GM12878 (cell line): ENCODE measurements at regions not wholly inside any gene's neighbourhood (a gene's known extent, or its start where the extent isn't known, plus 50 kb on each side); places are given as distances from the start of the nearest gene placed in this dataset.
"Not testable (repeated sequence)": the region's sequence is repeated elsewhere in the genome, so short reads cannot be mapped to it uniquely, and the experiment has no call there.

Source experiments
- ATAC-seq: fragments of 200-7000 bp; cut with Tn5 transposase; 3 replicates; pipeline ENCODE4 v1.9.1; 2020; ENCODE audit warnings: mild to moderate bottlenecking, moderate library complexity
- BruUV-seq: library from RNA; stranded (reverse); fragments of 400-500 nt; replicated peaks from 2 replicates; lab custom pipeline; 2021; lab: Mats Ljungman, UMichigan
- CTCF ChIA-PET: fragments of 300-600 bp; sonication (Branson Sonifier 250); formaldehyde crosslinking; extraction: SDS; loops from one replicate; lab custom pipeline; 2021; ENCODE audit warnings: inconsistent platforms; lab: Yijun Ruan, JAX
- POLR2A ChIA-PET: fragments of 350-600 bp; formaldehyde crosslinking; extraction: SDS; loops from one replicate; lab custom pipeline; 2021; ENCODE audit warnings: inconsistent platforms; lab: Charles Lee
- RAD21 ChIA-PET: fragments of 300-600 bp; sonication (Branson Sonifier 250); formaldehyde crosslinking; loops from one replicate; lab custom pipeline; 2023; ENCODE audit warnings: antibody characterized with exemption; ENCODE audit not compliant: unreplicated experiment; lab: Charles Lee
- SMC1A ChIA-PET: fragments of 300-600 bp; sonication (Branson Sonifier 250); formaldehyde crosslinking; loops from one replicate; lab custom pipeline; 2023; ENCODE audit not compliant: unreplicated experiment, uncharacterized antibody; lab: Charles Lee
- DNase-seq: peaks from one replicate; pipeline ENCODE4 v3.0.0-alpha.2; 2011; ENCODE audit warnings: low read depth, low spot score
- FAIRE-seq: peaks from 3 replicates; lab custom pipeline; 2011; peaks lifted over from hg19 to GRCh38; lab: Jason Lieb, UNC
- H2AFZ ChIP-seq: 2 replicates; pipeline ENCODE4 v1.6.0; 2011; ENCODE audit warnings: low read depth, low read length, control low read depth; ENCODE audit not compliant: control insufficient read depth
- H3K27ac ChIP-seq: 2 replicates; pipeline ENCODE4 v1.5.1; 2011; ENCODE audit warnings: control low read depth; ENCODE audit not compliant: control insufficient read depth, insufficient read depth
- H3K27me3 ChIP-seq, 2 experiments: replicated peaks in 1 of 2; 2 replicates each; pipeline versions ENCODE4 v1.6.0 to v1.6.1; 2011; ENCODE audit warnings: low read length in 1 of 2; ENCODE audit not compliant: control insufficient read depth in 2 of 2, insufficient read depth in 2 of 2
- H3K36me3 ChIP-seq, 2 experiments: 2 replicates each; pipeline ENCODE4 v1.5.1; 2011; ENCODE audit warnings: low read length in 1 of 2; ENCODE audit not compliant: control insufficient read depth in 2 of 2, insufficient read depth in 2 of 2
- H3K4me1 ChIP-seq: 2 replicates; pipeline ENCODE4 v1.6.1; 2011; ENCODE audit warnings: mild to moderate bottlenecking, low read length, moderate library complexity, mixed read lengths; ENCODE audit not compliant: control insufficient read depth, insufficient read depth
- H3K4me2 ChIP-seq: 2 replicates; pipeline ENCODE4 v1.6.0; 2011; ENCODE audit warnings: control low read depth; ENCODE audit not compliant: control insufficient read depth, insufficient read depth
- H3K4me3 ChIP-seq: fragments of 200-600 bp; sonication (generic); 2 replicates; pipeline ENCODE4 v1.5.1; 2016
- H3K79me2 ChIP-seq: 2 replicates; pipeline ENCODE4 v1.6.0; 2011; ENCODE audit warnings: low read length; ENCODE audit not compliant: control insufficient read depth, insufficient read depth
- H3K9ac ChIP-seq: 2 replicates; pipeline ENCODE4 v1.8.0; 2011; ENCODE audit warnings: low read length, control low read depth, mixed read lengths; ENCODE audit not compliant: control insufficient read depth, insufficient read depth
- H3K9me3 ChIP-seq: replicated peaks from 3 replicates; pipeline ENCODE4 v1.5.1; 2011; ENCODE audit warnings: mild to moderate bottlenecking, low read length; ENCODE audit not compliant: control insufficient read depth, insufficient read depth
- H4K20me1 ChIP-seq: 2 replicates; pipeline ENCODE4 v1.6.0; 2011; ENCODE audit not compliant: control insufficient read depth, insufficient read depth
- CREB1 ChIP-seq: IDR thresholded peaks from 2 replicates; pipeline ENCODE4 v1.6.1; 2012; ENCODE audit warnings: low read depth, mild to moderate bottlenecking, inconsistent platforms
- CREM ChIP-seq: IDR thresholded peaks from 2 replicates; pipeline ENCODE4 v1.6.1; 2014; ENCODE audit warnings: antibody characterized with exemption, low read depth
- IKZF2 ChIP-seq, 2 experiments: fragments of 450-650 bp; IDR thresholded peaks; 2 replicates each; pipeline ENCODE4 v1.6.1; 2017; ENCODE audit warnings: mild to moderate bottlenecking in 2 of 2, moderate library complexity in 2 of 2
- KAT2A ChIP-seq: conservative IDR thresholded peaks from 2 replicates; pipeline ENCODE4 v1.6.1; 2011; ENCODE audit warnings: low read depth, low read length; ENCODE audit not compliant: control insufficient read depth
- POLR2AphosphoS2 ChIP-seq: IDR thresholded peaks from 2 replicates; pipeline ENCODE4 v1.6.1; 2011; ENCODE audit warnings: low read depth, mild to moderate bottlenecking, low read length, improper control_type of control experiment, moderate library complexity
- POLR2AphosphoS5 ChIP-seq: IDR thresholded peaks from 2 replicates; pipeline ENCODE4 v1.6.1; 2011; ENCODE audit warnings: mild to moderate bottlenecking, low read length, inconsistent platforms
- SIN3A ChIP-seq: IDR thresholded peaks from 2 replicates; pipeline ENCODE4 v1.6.1; 2012; ENCODE audit warnings: low read depth, low read length, improper control_type of control experiment
- ZNF384 ChIP-seq: IDR thresholded peaks from 2 replicates; pipeline ENCODE4 v1.6.1; 2012; ENCODE audit warnings: low read depth, mild to moderate bottlenecking, low read length, improper control_type of control experiment, borderline replicate concordance
- WGBS: methylation state at CpG from one replicate; pipeline ENCODE4 v1.1.6; 2016; ENCODE audit warnings: low lambda C conversion rate; ENCODE audit not compliant: insufficient replicate concordance, insufficient coverage; ENCODE audit errors: missing lambda C conversion rate; 5-methylcytosine and 5-hydroxymethylcytosine counted together
- in situ Hi-C: fragments of 300-500 bp; cut with MboI; formaldehyde crosslinking; loops from 9 replicates; pipeline ENCODE4 v1.14.3; 2018; ENCODE audit warnings: mixed read lengths
- intact Hi-C: fragments of 100-400 bp; cut with micrococcal nuclease; formaldehyde crosslinking; loops from one replicate; pipeline ENCODE4 v1.14.2; 2022; ENCODE audit not compliant: unreplicated experiment

DNA sequence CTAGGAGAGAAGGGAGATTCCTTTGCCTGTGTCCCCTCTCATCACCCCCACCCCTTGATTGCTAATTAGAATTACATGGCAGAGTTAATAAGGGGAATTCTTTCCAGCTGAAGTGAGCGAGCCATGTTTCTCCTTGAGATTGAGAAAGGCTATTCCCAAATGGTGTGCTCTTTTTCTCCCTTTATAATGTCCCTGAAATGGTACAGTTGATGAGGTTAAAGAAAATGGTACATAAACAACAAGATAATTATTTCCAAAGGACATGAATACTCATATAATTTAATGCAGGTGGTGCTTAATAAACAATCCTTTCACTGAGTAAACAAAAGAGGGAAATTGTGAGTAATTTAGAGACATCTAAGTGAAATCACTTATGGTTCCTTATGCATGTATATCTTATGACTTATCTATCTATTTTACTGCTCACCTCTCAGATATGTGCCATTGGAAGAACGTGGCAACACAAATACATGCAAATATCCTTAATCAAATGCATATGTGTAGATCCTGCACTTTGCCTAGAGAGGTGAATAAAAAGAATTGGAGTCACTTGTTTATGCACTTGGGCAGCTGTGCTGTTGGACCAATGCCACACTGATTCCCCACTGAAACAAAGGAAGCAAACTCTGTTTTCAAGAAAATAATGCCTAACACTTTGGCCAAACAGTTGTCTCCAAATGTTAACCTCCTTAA lies 106.6 kb upstream of the WDR44 start:
- Histone ChIP-seq H4K20me1 (no peaks in the 10 kb centered on the region), H3K9me3 (no peaks in the 10 kb centered on the region), H3K27ac (no peak overlapping the region), H3K79me2 (no peaks in the 10 kb centered on the region), H2AFZ (no peak overlapping the region), H3K36me3 (no peaks in the 10 kb centered on the region), H3K27me3 (no peaks in the 10 kb centered on the region), H3K4me2 (no peak overlapping the region), H3K9ac (no peak overlapping the region), H3K4me1 (no peaks in the 10 kb centered on the region), H3K4me3 (no peak overlapping the region)
- ChIA-PET POLR2A (no interaction called here), RAD21 (no interaction called here), SMC1A (interaction anchor here (0.6 kb wide), 1 partner anchor 71 kb away, joined by 3 read pairs; no protein-coding TSS in a partner anchor), CTCF (no interaction called here)
- FAIRE-seq = no peak
- no peak for ATAC-seq
- in situ Hi-C loops (no loop called here), intact Hi-C loops (no loop called here)
- TF ChIP-seq IKZF2 (IDR thresholded peaks at IDR 0.05) (no peak), POLR2AphosphoS2 (no peak), KAT2A (no peak), SIN3A (no peak), POLR2AphosphoS5 (no peak), CREB1 (no peak), CREM (no peak)
- 25% methylated on average over 2 of the region's 2 CpGs for WGBS
- BruUV-seq = no TSS peak
- DNase-seq = no peak

GRCh38 chrX:118239913-118240698 lies 105.8 kb upstream of the WDR44 start:
- no peak overlapping the region for H3K27ac ChIP-seq
- ATAC-seq = no peak
- no peak for DNase-seq
- no peak overlapping the region for H3K4me2 ChIP-seq
- H3K36me3 ChIP-seq = no peaks in the 10 kb centered on the region
- ChIA-PET RAD21 (no interaction called here), CTCF (no interaction called here), SMC1A (no interaction called here), POLR2A (no interaction called here)
- H3K9ac ChIP-seq = no peak overlapping the region
- no peak overlapping the region for H3K4me3 ChIP-seq
- intact Hi-C loops (no loop called here), in situ Hi-C loops (no loop called here)
- H4K20me1 ChIP-seq = no peaks in the 10 kb centered on the region
- H3K79me2 ChIP-seq = no peaks in the 10 kb centered on the region
- no peaks in the 10 kb centered on the region for H3K9me3 ChIP-seq
- no peaks in the 10 kb centered on the region for H3K4me1 ChIP-seq
- no peaks in the 10 kb centered on the region for H3K27me3 ChIP-seq
- FAIRE-seq = no peak
- no TSS peak for BruUV-seq
- H2AFZ ChIP-seq = no peak overlapping the region
- 21% methylated on average over 6 of the region's 6 CpGs for WGBS
- no peak for TF ChIP-seq ZNF384

DNA sequence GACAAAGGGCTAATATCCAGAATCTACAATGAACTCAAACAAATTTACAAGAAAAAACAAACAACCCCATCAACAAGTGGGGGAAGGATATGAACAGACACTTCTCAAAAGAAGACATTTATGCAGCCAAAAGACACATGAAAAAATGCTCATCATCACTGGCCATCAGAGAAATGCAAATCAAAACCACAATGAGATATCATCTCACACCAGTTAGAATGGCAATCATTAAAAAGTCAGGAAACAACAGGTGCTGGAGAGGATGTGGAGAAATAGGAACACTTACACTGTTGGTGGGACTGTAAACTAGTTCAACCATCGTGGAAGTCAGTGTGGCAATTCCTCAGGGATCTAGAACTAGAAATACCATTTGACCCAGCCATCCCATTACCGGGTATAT lies 98.9 kb upstream of the WDR44 start:
- SMC1A ChIA-PET, H3K4me3 ChIP-seq, ATAC-seq, H3K27ac ChIP-seq, H3K36me3 ChIP-seq, RAD21 ChIA-PET, FAIRE-seq, H3K4me2 ChIP-seq, intact Hi-C loops, in situ Hi-C loops, POLR2A ChIA-PET, BruUV-seq, H3K79me2 ChIP-seq, H3K4me1 ChIP-seq, H3K9me3 ChIP-seq, H3K27me3 ChIP-seq, DNase-seq, H3K9ac ChIP-seq, H2AFZ ChIP-seq, H4K20me1 ChIP-seq: not testable (repeated sequence)
- CTCF ChIA-PET = interaction anchor here (2.0 kb wide), 1 partner anchor 7 kb away, joined by 6 read pairs; no protein-coding TSS in a partner anchor
- 19% methylated on average over 2 of the region's 2 CpGs for WGBS
